ENCODE measurements at regions not wholly inside any gene's neighbourhood (a gene's known extent, or its start where the extent isn't known, plus 50 kb on each side); places are given as distances from the start of the nearest gene placed in this dataset.

- TF ChIP-seq REST (IDR thresholded peaks at IDR 0.05; ENCODE audit: low read depth) (no peak), CEBPB (IDR thresholded peaks at IDR 0.05) (no peak), EGR1 (IDR thresholded peaks at IDR 0.05) (no peak), EP300 (IDR thresholded peaks at IDR 0.05; ENCODE audit: borderline replicate concordance) (no peak), TEAD4 (IDR thresholded peaks at IDR 0.05) (no peak), YY1 (IDR thresholded peaks at IDR 0.05; ENCODE audit: low read depth) (no peak), RAD21 (IDR thresholded peaks at IDR 0.05; ENCODE audit: low read depth) (no peak)
Observed at GRCh38 chr10:61302124-61302523, 151.1 kb downstream of the TMEM26 start.
